OCI-LY7 (cell line): ENCODE measurements at regions not wholly inside any gene's neighbourhood (a gene's known extent, or its start where the extent isn't known, plus 50 kb on each side); places are given as distances from the start of the nearest gene placed in this dataset.

ENCODE experiments used
- BruUV-seq: library from RNA; stranded (reverse); fragments of 400-500 nt; replicated peaks from 2 replicates; lab custom pipeline; 2021; lab: Mats Ljungman, UMichigan
- CTCF ChIA-PET: fragments of 300-600 bp; sonication (Branson Sonifier 250); formaldehyde crosslinking; loops from one replicate; lab custom pipeline; 2022; ENCODE audit warnings: antibody characterized with exemption; ENCODE audit not compliant: unreplicated experiment; lab: Charles Lee
- POLR2A ChIA-PET: fragments of 300-600 bp; sonication (Branson Sonifier 250); formaldehyde crosslinking; loops from one replicate; lab custom pipeline; 2022; ENCODE audit warnings: antibody characterized with exemption; lab: Charles Lee
- DNase-seq: peaks from one replicate; pipeline ENCODE4 v3.0.0-alpha.2; 2015; ENCODE audit warnings: low spot score
- H2AFZ ChIP-seq: fragments of 200-600 bp; sonication (generic), shearing (Covaris generic); 2 replicates; pipeline ENCODE4 v1.6.1; 2014; ENCODE audit warnings: mild to moderate bottlenecking, antibody characterized with exemption, low read length, moderate library complexity
- H3K27ac ChIP-seq: fragments of 200-600 bp; sonication (generic); 2 replicates; pipeline ENCODE4 v1.5.1; 2014; ENCODE audit warnings: mixed run types, low read depth, mild to moderate bottlenecking, moderate library complexity, low read length, inconsistent platforms; ENCODE audit not compliant: poor library complexity, severe bottlenecking
- H3K36me3 ChIP-seq: fragments of 200-600 bp; sonication (generic); 2 replicates; pipeline ENCODE4 v1.6.1; 2014; ENCODE audit warnings: mild to moderate bottlenecking, antibody characterized with exemption, low read length, moderate library complexity, mixed read lengths; ENCODE audit not compliant: insufficient read depth
- H3K4me1 ChIP-seq: fragments of 200-600 bp; sonication (generic); 2 replicates; pipeline ENCODE4 v1.5.1; 2014; ENCODE audit warnings: mild to moderate bottlenecking, low read length; ENCODE audit not compliant: insufficient read depth, poor library complexity, severe bottlenecking
- H3K4me2 ChIP-seq: fragments of 200-600 bp; sonication (generic); 2 replicates; pipeline ENCODE4 v1.6.1; 2014; ENCODE audit warnings: mild to moderate bottlenecking, low read length
- H3K4me3 ChIP-seq: fragments of 200-600 bp; sonication (generic); 2 replicates; pipeline ENCODE4 v1.5.1; 2014; ENCODE audit warnings: mild to moderate bottlenecking, low read depth, low read length; ENCODE audit not compliant: poor library complexity, severe bottlenecking
- H3K79me2 ChIP-seq: fragments of 200-600 bp; sonication (generic); 2 replicates; pipeline ENCODE4 v1.6.1; 2016; ENCODE audit warnings: low read depth, mild to moderate bottlenecking, low read length, moderate library complexity, mixed read lengths; ENCODE audit not compliant: insufficient read depth
- H3K9me2 ChIP-seq: fragments of 200-600 bp; sonication (generic); 2 replicates; pipeline ENCODE4 v1.6.1; 2016; ENCODE audit warnings: mild to moderate bottlenecking, low read length, mixed read lengths; ENCODE audit not compliant: insufficient read depth
- H3K9me3 ChIP-seq: fragments of 200-600 bp; sonication (generic); 2 replicates; pipeline ENCODE4 v1.6.1; 2014; ENCODE audit warnings: mild to moderate bottlenecking, mixed run types, low read length, mixed read lengths
- H4K20me1 ChIP-seq: fragments of 200-600 bp; sonication (generic); 2 replicates; pipeline ENCODE4 v1.6.1; 2014; ENCODE audit warnings: mild to moderate bottlenecking, antibody characterized with exemption, low read length, moderate library complexity, mixed read lengths; ENCODE audit not compliant: insufficient read depth
- CTCF ChIP-seq: fragments of 200-600 bp; sonication (generic); conservative IDR thresholded peaks from 2 replicates; pipeline ENCODE4 v1.5.1; 2014; ENCODE audit warnings: mild to moderate bottlenecking, antibody characterized with exemption, low read length, moderate library complexity, mixed read lengths
- EZH2phosphoT487 ChIP-seq: fragments of 200-600 bp; sonication (generic); IDR thresholded peaks from 2 replicates; pipeline ENCODE4 v1.6.1; 2018; ENCODE audit warnings: low read depth, borderline replicate concordance, mild to moderate bottlenecking, mixed run types, antibody characterized with exemption, low read length, moderate library complexity, mixed read lengths
- intact Hi-C: fragments of 100-400 bp; cut with micrococcal nuclease; formaldehyde crosslinking; loops from one replicate; pipeline ENCODE4 v1.10.0; 2022; ENCODE audit not compliant: unreplicated experiment

DNA sequence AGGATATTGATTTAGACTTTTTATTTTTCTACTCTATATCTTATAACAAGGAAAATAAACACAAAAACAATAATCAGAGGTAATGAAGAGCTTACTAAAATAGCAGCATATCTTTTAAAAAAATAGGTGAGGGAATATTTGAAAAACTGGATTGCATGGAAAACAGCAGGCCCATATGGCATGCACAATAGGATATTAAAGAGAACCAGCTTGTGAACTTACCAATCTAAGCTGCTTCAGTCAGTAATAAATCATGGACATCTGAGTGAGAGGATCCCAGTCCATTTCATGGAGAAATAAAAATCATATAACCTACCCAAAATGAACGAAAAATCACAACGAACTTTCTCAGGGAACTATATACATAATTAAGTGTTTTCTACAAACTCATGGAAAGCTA is 634.6 kb downstream of the ADCYAP1 start:
- intact Hi-C loops, result no loop called here
- Histone ChIP-seq H3K4me3 (no peak overlapping the region), H2AFZ (no peak overlapping the region), H3K79me2 (no peaks in the 10 kb centered on the region), H3K27ac (no peak overlapping the region), H4K20me1 (no peaks in the 10 kb centered on the region), H3K9me2 (no peaks in the 10 kb centered on the region), H3K4me1 (no peaks in the 10 kb centered on the region), H3K36me3 (no peaks in the 10 kb centered on the region), H3K4me2 (no peak overlapping the region), H3K9me3 (no peaks in the 10 kb centered on the region)
- POLR2A ChIA-PET, result interaction anchor here (1.0 kb wide), 1 partner anchor 13 kb away, joined by 4 read pairs; no protein-coding TSS in a partner anchor
- DNase-seq, result no peak
- no TSS peak for BruUV-seq
- CTCF ChIA-PET, result no interaction called here
- no peak for TF ChIP-seq EZH2phosphoT487

DNA sequence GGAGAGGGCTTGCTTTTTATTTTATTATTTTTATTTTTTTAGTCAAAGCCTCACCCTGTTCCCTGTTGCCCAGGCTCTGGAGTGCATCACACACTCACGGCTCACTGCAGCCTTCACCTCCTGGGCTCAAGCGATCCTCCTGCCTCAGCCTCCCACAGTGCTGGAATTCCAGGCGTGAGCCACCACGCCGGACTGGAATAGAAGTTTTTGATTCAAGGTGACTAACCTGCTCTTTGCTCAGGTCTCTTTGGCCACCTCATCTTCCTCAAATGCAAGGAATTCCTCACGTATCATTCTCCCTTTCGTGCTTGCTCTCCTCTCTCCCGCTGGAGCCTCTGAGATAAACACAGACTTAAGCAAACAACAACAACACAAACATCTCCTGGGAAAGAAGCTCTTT is 636.8 kb downstream of the ADCYAP1 start:
- no peaks in the 10 kb centered on the region for H3K9me2 ChIP-seq
- TF ChIP-seq EZH2phosphoT487 (no peak), CTCF (no peak)

GRCh38 chr18:1542230-1542774 is 637.6 kb downstream of the ADCYAP1 start:
- CTCF ChIA-PET, result no interaction called here
- POLR2A ChIA-PET, result no interaction called here
- H3K36me3 ChIP-seq, result no peaks in the 10 kb centered on the region
- H3K4me1 ChIP-seq, result no peaks in the 10 kb centered on the region
- H3K9me2 ChIP-seq, result no peaks in the 10 kb centered on the region
- TF ChIP-seq EZH2phosphoT487 (no peak), CTCF (no peak)
- no TSS peak for BruUV-seq
- no peak overlapping the region for H2AFZ ChIP-seq
- H3K79me2 ChIP-seq, result no peaks in the 10 kb centered on the region
- H3K4me3 ChIP-seq, result no peak overlapping the region
- H3K4me2 ChIP-seq, result no peak overlapping the region
- no peak for DNase-seq
- no peaks in the 10 kb centered on the region for H3K9me3 ChIP-seq
- intact Hi-C loops, result no loop called here
- no peak overlapping the region for H3K27ac ChIP-seq
- H4K20me1 ChIP-seq, result no peaks in the 10 kb centered on the region

More for the DNA sequence above, 636.8 kb downstream of the ADCYAP1 start:
- Histone ChIP-seq H3K79me2 (no peaks in the 10 kb centered on the region), H3K36me3 (no peaks in the 10 kb centered on the region), H3K4me1 (no peaks in the 10 kb centered on the region), H3K4me3 (no peak overlapping the region), H4K20me1 (no peaks in the 10 kb centered on the region), H3K9me3 (no peaks in the 10 kb centered on the region), H3K27ac (no peak overlapping the region), H2AFZ (no peak overlapping the region), H3K4me2 (no peak overlapping the region)
- no peak for DNase-seq
- CTCF ChIA-PET, result no interaction called here
- intact Hi-C loops, result no loop called here
- no TSS peak for BruUV-seq
- POLR2A ChIA-PET, result interaction anchor here (0.7 kb wide), 1 partner anchor 324 kb away, joined by 5 read pairs; no protein-coding TSS in a partner anchor
